Fibroblast of lung (primary cell): ENCODE measurements at regions not wholly inside any gene's neighbourhood (a gene's known extent, or its start where the extent isn't known, plus 50 kb on each side); places are given as distances from the start of the nearest gene placed in this dataset.

Experiments used
- CTCF ChIP-seq, 2 donors: IDR thresholded peaks in 1 of 2; conservative IDR thresholded peaks in 1 of 2; 1 replicate in 1 of 2; 2 replicates in 1 of 2; pipeline ENCODE4 v1.5.1; 2011 to 2012; ENCODE audit warnings: low read length in 2 of 2, control low read depth in 1 of 2, inconsistent platforms in 1 of 2, low read depth in 1 of 2, mild to moderate bottlenecking in 1 of 2
- EZH2 ChIP-seq: IDR thresholded peaks from 2 replicates; pipeline ENCODE4 v1.5.1; 2012; ENCODE audit warnings: low read length, control low read depth, mild to moderate bottlenecking; ENCODE audit errors: missing control alignments

DNA sequence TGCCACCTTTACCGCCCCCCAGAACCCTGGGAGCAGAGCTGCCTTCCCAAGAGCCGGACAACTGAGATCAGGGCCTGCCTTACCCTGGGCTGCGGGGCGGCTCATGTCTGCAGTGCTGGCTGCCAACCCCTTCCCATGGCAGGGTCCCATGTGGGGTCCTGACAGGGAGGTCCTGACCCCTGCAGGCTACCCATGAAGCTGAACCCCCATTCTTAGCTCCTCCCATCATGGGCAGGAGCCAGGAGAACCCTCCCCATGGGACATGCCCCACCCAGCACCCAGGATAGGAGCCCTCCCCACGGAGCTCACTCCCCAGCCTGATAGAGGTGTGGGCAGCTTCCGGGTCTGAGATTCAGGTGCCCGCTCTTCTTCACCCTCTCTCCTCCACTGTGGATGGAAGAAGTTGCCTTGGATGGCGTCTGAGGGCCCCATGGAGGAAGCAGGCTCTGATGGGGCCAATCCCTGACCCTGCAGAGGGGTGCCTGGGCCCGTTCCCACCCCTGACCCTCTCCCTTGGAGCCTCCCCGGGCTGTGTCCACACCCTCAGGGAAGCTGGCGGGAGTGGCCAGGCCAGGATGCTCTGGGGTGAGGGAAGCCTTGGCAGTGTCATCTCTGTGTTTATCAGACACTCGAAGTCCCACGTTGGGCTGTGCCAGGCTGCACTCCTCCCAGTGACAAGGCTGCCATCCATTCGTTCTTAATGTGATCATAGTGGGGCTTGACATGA, 1508.2 kb downstream of the BRD1 start:
- TF ChIP-seq CTCF (conservative IDR thresholded peaks at IDR 0.05 in 1 of 2, IDR thresholded peaks at IDR 0.05 in 1 of 2; ENCODE audit: low read depth in 1 of 2, low read length in 2 of 2) (no peak), EZH2 (no peak)
